ENCODE measurements at regions not wholly inside any gene's neighbourhood (a gene's known extent, or its start where the extent isn't known, plus 50 kb on each side); places are given as distances from the start of the nearest gene placed in this dataset.

DNA sequence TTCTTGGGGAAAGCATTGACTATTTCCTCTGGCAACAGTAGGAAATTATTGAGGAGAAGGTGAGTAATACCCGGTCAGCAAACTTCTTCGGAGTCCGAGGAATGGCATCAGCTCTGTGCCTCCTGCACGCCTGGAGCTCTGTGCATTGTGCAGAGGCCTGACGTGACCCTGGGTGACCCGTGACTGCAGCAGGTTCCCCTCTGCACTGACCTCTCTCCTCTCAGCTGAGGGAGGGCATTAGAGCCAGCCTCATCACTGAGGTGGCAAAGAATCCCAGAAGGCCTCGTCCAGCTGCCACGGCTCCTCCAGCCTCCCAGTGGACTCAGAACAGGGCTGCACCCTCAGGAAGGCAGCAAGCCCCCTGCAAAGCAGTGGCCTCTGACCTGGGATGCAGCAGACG lies 502.9 kb downstream of the CD83 start:
- TF ChIP-seq, protein P1, sequence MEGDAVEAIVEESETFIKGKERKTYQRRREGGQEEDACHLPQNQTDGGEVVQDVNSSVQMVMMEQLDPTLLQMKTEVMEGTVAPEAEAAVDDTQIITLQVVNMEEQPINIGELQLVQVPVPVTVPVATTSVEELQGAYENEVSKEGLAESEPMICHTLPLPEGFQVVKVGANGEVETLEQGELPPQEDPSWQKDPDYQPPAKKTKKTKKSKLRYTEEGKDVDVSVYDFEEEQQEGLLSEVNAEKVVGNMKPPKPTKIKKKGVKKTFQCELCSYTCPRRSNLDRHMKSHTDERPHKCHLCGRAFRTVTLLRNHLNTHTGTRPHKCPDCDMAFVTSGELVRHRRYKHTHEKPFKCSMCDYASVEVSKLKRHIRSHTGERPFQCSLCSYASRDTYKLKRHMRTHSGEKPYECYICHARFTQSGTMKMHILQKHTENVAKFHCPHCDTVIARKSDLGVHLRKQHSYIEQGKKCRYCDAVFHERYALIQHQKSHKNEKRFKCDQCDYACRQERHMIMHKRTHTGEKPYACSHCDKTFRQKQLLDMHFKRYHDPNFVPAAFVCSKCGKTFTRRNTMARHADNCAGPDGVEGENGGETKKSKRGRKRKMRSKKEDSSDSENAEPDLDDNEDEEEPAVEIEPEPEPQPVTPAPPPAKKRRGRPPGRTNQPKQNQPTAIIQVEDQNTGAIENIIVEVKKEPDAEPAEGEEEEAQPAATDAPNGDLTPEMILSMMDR (IDR thresholded peaks at IDR 0.05), result no peak
- no peak for TF ChIP-seq POLR2A (IDR thresholded peaks at IDR 0.05)
- no peak for TF ChIP-seq POLR2AphosphoS5 (IDR thresholded peaks at IDR 0.05)
